ENCODE measurements at regions not wholly inside any gene's neighbourhood (a gene's known extent, or its start where the extent isn't known, plus 50 kb on each side); places are given as distances from the start of the nearest gene placed in this dataset.

DNA sequence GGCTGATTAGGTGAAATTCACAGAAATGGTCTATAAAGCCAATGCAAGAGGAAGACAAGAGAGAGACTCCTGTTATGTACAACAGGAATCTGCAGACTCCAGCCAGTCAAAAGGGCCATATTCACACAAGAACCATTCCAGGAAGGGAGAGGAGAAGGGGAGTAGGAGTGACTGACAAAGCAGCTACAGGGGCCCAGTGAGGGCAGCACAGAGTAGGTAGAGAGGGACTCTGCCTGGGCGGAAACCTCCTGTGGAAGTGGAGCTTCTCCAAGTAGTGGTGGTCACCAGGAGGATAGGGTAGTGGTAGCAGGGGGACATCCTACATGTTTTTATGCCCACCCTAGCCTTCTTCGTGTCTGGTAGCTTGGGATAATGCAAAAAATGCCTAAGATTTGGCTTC lies 667.3 kb downstream of the ACTL7B start:
- H3K9me3 Mint-ChIP-seq = peaks cover 0 to 2% (median 0%) of the 10 kb centered on the region in 3 donors
- H3K36me3 Mint-ChIP-seq = peaks cover 2% of the 10 kb centered on the region
- H3K4me3 Mint-ChIP-seq = no peak overlapping the region
- no peak overlapping the region for H3K27ac Mint-ChIP-seq
- no peaks in the 10 kb centered on the region for H3K27me3 Mint-ChIP-seq
- H3K4me1 Mint-ChIP-seq = no peaks in the 10 kb centered on the region

DNA sequence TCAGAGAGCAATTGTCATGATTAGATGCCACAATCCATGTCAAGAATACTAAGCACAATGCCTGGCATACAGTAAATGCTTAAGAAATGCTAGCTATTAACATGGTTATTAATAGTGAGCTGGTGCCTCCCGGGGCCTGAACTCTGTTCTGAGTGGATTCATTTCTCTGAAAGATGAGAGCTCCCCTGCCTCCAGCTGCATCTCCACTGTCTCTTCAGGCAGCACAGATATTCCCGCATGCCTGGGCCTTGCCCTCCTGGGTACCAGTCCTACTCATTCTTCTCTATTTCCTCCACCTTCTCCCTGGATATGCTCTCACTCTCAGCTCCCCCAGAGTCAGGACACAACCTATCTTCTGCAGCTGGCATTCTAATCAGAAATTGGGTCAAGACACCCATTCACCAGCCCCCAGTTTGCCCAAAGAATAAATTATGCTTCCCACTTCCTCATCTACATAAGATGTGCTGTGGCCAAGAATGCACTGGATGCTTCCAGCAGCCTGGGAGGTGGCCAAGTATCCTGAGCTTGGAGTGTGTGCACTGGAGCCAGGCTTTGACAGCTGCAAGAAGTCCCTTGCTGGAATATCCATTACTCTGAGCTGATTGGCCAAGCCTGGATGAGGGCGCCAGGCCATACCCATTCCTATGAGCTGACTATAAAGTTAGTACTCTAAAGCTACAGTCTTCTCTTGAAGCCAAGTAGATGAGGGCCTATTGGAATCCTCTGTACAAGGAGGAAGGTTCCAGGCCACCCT lies 669.0 kb downstream of the ACTL7B start:
- no peaks in the 10 kb centered on the region for H3K4me1 Mint-ChIP-seq
- no peak overlapping the region for H3K4me3 Mint-ChIP-seq
- no peak overlapping the region for H3K27ac Mint-ChIP-seq

DNA sequence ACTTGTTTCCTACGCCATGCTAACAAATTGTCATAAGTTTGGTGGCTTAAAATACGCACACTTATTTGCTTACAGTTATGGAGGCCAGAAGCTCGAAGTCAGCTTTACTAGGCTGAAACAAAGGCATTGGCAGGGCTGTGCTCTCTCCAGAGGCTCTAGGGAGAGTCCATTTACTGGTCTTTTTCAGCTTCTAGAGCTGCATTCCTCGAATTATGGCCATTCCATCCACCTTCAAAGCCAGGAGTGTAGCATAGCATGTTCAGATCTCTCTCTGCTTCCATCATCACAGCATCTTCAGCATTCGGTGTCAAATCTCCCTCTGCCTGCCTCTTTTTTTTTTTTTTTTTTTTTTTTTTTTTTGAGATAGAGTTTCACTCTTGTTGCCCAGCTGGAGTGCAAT lies 670.2 kb downstream of the ACTL7B start:
- Mint-ChIP-seq H3K4me3 (no peak overlapping the region), H3K36me3 (peaks cover 2% of the 10 kb centered on the region), H3K4me1 (no peaks in the 10 kb centered on the region), H3K9me3 (peaks cover 0 to 4% (median 0%) of the 10 kb centered on the region in 3 donors), H3K27me3 (no peaks in the 10 kb centered on the region), H3K27ac (no peak overlapping the region)

More for the DNA sequence above, 669.0 kb downstream of the ACTL7B start:
- Mint-ChIP-seq H3K9me3 (peaks cover 0 to 4% (median 0%) of the 10 kb centered on the region in 3 donors), H3K27me3 (no peaks in the 10 kb centered on the region), H3K36me3 (peaks cover 2% of the 10 kb centered on the region)

DNA sequence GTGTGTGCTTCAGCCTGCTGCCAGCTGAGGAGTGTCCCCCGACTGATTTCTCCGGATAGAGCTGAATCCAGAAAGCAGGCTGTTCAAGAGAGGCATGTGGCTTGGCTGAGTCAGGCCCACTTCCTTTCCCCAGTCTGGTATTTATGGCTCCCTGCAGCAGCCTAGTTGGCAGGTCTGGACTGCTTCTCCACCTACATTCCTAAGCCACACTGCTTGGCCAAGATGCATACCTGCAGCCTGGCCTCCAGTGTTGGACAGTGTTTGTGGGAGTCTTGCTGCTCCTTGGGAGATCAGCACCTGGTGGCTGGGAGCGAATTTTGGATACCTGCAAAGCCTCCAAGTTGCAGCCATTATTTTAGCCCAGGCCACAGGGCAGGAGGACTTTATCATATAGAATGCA lies 670.8 kb downstream of the ACTL7B start:
- Mint-ChIP-seq H3K4me3 (no peak overlapping the region), H3K36me3 (peaks cover 2% of the 10 kb centered on the region), H3K27ac (no peak overlapping the region), H3K27me3 (no peaks in the 10 kb centered on the region), H3K4me1 (no peaks in the 10 kb centered on the region), H3K9me3 (peaks cover 0 to 2% (median 0%) of the 10 kb centered on the region in 3 donors)

DNA sequence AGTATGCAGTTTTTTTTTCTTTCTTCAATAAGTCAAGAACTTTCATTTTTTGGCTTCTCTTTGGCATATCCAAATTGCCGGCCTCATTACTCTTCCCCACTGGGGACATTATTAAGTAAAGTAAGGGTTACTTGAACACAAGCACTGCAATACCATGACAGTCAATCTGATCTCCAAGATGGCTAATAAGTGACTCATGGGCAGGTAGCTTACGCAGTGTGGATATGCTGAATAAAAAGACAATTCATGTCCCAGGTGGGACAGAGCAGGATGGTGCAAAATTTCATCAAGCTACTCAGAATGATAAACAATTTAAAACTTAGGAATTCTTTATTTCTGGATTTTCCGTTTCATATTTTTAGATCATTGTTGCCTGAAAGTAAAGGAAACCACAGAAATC lies 671.8 kb downstream of the ACTL7B start:
- H3K9me3 Mint-ChIP-seq = peaks cover 0 to 2% (median 0%) of the 10 kb centered on the region in 3 donors
- no peak overlapping the region for H3K27ac Mint-ChIP-seq
- peaks cover 1% of the 10 kb centered on the region for H3K27me3 Mint-ChIP-seq
- H3K4me3 Mint-ChIP-seq = no peak overlapping the region
- peaks cover 2% of the 10 kb centered on the region for H3K36me3 Mint-ChIP-seq
- no peaks in the 10 kb centered on the region for H3K4me1 Mint-ChIP-seq

DNA sequence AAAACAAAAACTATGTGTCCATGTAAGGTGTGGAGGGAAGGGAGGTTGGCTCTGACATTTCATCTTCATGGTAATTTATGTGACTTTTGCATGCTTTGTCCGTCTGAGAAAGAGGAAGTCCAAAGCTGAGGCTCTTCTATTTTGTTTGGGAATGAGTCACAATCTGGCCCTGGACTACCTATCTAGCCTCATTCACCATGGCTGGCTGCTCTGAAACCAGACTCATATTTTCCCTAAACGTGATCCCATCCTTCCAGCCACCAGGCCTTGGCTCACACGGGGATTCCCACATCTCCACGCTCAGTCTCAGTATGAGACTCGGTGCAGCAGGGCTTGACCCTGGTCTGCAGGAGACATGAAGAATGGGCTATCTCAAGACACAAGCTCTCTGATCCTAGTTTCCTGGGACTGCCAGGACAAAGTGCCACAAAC lies 672.8 kb downstream of the ACTL7B start:
- Mint-ChIP-seq H3K9me3 (peaks cover 0 to 2% (median 0%) of the 10 kb centered on the region in 3 donors), H3K4me3 (no peak overlapping the region), H3K27me3 (peaks cover 4% of the 10 kb centered on the region), H3K27ac (no peak overlapping the region), H3K36me3 (peaks cover 2% of the 10 kb centered on the region), H3K4me1 (no peaks in the 10 kb centered on the region)

DNA sequence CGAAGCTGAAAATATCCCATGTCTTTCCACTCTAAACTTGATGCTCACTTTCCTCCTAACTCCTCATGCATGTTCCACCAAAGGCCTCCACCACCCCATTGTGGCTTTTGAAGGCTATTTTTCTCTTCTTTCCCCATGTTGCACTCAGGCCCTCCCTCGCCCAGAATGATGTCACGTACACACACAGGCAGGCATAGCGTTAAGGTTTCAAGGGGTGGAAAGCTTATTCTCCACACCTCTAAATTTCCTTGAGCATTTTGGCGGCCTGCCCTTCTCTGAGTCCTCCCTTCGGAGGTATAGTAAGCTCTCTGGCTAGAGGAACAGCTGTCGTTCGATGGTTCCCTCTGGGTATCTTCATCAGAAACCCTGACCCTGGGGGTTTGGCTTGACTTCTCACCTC lies 673.5 kb downstream of the ACTL7B start:
- no peak overlapping the region for H3K4me3 Mint-ChIP-seq
- peaks cover 2% of the 10 kb centered on the region for H3K36me3 Mint-ChIP-seq
- H3K27me3 Mint-ChIP-seq = peaks cover 4% of the 10 kb centered on the region
- H3K27ac Mint-ChIP-seq = no peak overlapping the region
- peaks cover 0 to 2% (median 0%) of the 10 kb centered on the region in 3 donors for H3K9me3 Mint-ChIP-seq
- no peaks in the 10 kb centered on the region for H3K4me1 Mint-ChIP-seq

DNA sequence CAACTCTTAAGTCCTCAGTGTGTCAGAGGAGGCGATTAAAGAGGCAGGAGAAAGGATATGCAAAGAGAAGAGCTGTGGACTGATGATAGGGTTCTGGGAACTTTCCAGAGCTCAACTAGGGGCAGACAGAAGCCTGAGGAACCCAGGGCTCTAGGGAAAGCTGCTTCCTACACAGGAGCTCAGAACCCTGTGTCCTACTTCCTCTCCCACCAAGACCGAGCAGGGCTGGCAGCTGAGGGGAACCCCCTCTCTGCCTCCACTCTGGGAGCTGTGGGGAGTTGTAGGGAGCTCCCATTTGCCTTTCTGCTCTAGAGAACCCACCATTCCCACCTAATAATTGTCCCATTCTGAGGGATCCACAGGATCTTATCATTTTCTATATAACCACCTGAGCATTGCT lies 674.3 kb downstream of the ACTL7B start:
- Mint-ChIP-seq H3K27ac (no peak overlapping the region), H3K9me3 (peaks cover 0 to 2% (median 2%) of the 10 kb centered on the region in 3 donors), H3K36me3 (peaks cover 2% of the 10 kb centered on the region), H3K27me3 (peaks cover 4% of the 10 kb centered on the region), H3K4me1 (no peaks in the 10 kb centered on the region), H3K4me3 (no peak overlapping the region)

DNA sequence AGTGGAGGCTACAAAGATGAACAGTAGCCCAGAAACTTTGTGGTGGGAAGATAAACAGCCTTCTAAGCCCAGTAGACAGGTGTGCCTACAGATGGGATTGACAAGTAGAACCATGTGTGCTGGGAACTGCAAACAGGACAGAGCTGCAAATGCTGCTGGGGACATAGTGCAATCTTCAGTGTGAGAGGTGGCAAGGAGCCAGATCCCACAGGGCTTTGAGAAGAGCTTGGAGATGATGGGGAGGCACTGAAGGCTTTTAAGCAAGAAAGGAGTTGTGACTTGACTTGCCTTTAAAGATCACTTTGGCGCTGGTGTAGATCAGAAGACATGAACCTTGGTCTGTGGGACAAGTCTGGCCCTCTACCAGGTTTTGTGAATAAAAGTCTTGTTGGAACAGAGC lies 675.2 kb downstream of the ACTL7B start:
- no peaks in the 10 kb centered on the region for H3K36me3 Mint-ChIP-seq
- H3K4me3 Mint-ChIP-seq = no peak overlapping the region
- no peaks in the 10 kb centered on the region for H3K4me1 Mint-ChIP-seq
- no peak overlapping the region for H3K27ac Mint-ChIP-seq
- peaks cover 4% of the 10 kb centered on the region for H3K27me3 Mint-ChIP-seq
- peaks cover 2 to 5% (median 2%) of the 10 kb centered on the region in 3 donors for H3K9me3 Mint-ChIP-seq

DNA sequence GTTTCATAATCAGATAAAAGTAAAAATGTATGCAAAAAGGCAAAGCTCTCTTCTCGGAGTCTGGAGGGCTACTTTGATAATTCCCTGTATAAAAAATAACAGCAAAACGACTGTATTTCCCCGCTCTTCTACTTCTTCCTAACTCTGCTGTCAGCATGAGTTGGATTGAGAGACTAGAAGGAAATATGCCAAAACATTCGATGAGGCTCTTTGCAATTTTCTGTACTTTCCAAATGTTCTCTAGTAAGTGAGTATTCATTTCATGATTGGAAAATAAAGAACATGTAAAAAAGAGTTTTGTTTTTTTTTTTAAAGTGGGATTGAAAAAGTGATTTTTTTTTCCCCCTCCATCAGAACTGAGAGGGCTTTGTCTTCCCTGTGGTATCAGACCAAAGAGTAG lies 677.5 kb downstream of the ACTL7B start:
- no peak overlapping the region for H3K27ac Mint-ChIP-seq

DNA sequence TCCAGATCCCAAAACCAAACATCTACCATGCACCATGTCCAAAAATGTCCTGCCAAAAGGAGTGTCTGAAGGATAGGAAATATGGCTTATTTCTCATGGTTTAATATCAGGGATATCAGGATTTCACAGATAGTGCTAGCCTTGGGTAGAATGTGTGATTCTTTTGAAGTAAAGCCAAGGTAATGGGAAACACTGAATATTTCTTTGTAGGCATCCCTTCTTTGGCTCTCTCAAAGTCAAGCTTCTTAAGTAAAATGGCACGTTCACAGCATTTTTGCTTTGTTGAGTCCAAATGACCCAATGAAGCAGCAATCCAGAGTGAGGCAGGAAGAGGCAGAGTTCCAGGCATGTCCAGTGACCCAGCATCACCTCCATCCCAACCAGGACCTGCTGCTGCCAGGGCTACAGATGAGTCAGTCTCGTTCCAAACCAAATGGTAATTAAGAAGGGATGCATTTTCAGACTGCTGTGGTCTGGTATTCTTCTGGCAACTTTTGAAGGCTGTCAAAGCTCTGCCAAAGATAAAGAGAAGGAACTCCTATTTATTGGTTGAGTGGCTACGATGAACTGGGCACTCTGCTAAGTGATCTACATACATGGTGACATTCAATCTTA lies 678.8 kb upstream of the KLF4 start:
- Mint-ChIP-seq H3K27ac (no peak overlapping the region), H3K9me3 (peaks cover 0 to 6% (median 2%) of the 10 kb centered on the region in 3 donors), H3K27me3 (peaks cover 5% of the 10 kb centered on the region), H3K4me3 (no peak overlapping the region), H3K4me1 (no peaks in the 10 kb centered on the region), H3K36me3 (no peaks in the 10 kb centered on the region)

More for the DNA sequence above, 677.5 kb downstream of the ACTL7B start:
- Mint-ChIP-seq H3K36me3 (no peaks in the 10 kb centered on the region), H3K9me3 (peaks cover 4 to 5% (median 4%) of the 10 kb centered on the region in 3 donors), H3K4me1 (no peaks in the 10 kb centered on the region), H3K4me3 (no peak overlapping the region), H3K27me3 (peaks cover 4% of the 10 kb centered on the region)

DNA sequence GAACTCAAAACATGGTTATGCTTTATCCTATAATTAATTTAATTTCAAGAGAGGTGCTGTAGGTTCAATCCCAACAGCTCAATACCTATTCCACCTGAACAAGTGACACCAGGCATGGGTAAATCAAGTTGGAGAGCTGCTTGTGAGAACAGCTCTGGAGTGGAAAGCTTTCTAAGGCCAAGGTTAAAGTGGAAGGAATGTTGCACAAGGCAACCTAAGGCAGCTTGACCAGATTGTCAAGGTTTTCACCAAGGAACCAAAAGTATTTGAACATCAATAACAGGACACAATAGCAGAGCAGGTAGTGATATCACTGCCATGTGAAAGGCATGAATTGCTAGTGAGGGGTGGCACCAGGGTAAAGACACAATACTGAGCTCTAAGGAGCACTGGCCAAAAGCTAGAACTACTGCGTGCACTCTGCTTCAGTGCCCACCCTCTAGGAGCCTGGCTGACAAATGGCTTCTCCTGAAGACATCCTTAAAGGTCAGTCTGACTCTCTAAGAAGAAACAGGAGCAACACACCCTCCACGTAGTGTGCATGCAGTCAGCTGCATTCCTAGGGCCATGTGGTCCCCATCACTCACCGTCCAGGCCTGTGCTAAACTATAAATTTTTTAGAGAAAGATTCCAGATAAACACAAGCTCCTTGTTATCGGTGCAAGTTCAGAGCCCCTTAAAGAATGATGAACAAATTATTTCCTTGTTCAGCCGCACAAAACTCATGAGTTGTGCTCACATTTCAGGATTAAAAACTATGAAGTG lies 677.7 kb upstream of the KLF4 start:
- Mint-ChIP-seq H3K27ac (no peak overlapping the region), H3K4me1 (no peaks in the 10 kb centered on the region), H3K27me3 (peaks cover 5% of the 10 kb centered on the region), H3K9me3 (peaks cover 0 to 2% (median 2%) of the 10 kb centered on the region in 3 donors), H3K4me3 (no peak overlapping the region), H3K36me3 (no peaks in the 10 kb centered on the region)

DNA sequence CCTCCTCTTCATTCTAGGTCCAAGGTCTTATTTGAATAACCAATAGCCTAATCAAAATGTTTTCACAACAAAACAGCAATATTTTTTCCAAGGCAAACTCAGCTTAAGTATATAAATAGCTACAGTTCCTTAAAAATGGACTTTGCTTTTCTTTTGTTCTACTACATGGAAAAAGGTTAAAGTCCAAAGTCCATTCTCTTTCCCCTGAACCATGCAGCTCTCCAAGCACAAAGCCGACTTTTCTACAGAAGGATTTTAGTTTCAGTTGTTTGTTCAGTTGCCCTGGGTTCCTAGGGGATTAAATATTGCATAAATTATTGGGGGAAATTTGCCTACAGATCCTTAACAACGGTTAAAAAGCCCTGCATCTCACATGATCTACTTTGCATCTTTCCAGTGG lies 677.0 kb upstream of the KLF4 start:
- H3K27me3 Mint-ChIP-seq = peaks cover 5% of the 10 kb centered on the region
- peaks cover 0 to 2% (median 2%) of the 10 kb centered on the region in 3 donors for H3K9me3 Mint-ChIP-seq
- H3K4me1 Mint-ChIP-seq = no peaks in the 10 kb centered on the region
- H3K36me3 Mint-ChIP-seq = no peaks in the 10 kb centered on the region
- no peak overlapping the region for H3K27ac Mint-ChIP-seq
- no peak overlapping the region for H3K4me3 Mint-ChIP-seq

DNA sequence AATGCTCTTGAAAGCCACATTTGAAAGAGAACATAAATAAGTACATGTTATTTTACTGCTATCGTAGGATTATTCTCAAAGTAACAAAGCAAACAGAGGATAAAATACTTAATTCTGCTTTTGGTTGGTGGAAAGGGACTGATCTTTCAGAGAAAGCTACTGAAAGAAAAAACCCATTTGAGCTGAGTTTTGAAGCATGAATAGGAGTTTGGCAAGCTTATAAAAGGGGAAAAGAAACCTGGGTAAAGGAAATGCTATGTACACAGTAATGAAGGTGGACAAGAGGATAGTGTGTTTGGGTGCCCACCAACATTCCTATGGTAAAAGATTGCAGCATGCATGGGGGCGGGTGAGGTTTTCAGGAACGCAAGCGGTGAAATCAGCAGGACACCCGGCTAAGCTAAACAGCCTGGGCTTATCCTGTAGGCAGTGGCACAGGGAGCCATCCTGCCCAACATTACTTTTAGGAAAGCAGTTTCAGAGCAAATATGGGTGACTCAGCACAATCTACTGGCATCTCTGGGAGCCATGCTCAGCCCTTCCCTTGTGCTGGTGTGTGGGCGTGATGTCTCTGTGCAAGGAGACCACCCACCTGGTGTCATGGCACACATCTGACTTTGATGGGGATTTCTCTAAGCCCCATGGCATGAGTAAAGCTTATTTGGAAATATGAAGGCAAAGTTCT lies 673.9 kb upstream of the KLF4 start:
- peaks cover 5% of the 10 kb centered on the region for H3K27me3 Mint-ChIP-seq
- H3K4me3 Mint-ChIP-seq = no peak overlapping the region
- H3K9me3 Mint-ChIP-seq = peaks cover 0 to 2% (median 2%) of the 10 kb centered on the region in 3 donors
- H3K36me3 Mint-ChIP-seq = no peaks in the 10 kb centered on the region
- no peaks in the 10 kb centered on the region for H3K4me1 Mint-ChIP-seq
- no peak overlapping the region for H3K27ac Mint-ChIP-seq

DNA sequence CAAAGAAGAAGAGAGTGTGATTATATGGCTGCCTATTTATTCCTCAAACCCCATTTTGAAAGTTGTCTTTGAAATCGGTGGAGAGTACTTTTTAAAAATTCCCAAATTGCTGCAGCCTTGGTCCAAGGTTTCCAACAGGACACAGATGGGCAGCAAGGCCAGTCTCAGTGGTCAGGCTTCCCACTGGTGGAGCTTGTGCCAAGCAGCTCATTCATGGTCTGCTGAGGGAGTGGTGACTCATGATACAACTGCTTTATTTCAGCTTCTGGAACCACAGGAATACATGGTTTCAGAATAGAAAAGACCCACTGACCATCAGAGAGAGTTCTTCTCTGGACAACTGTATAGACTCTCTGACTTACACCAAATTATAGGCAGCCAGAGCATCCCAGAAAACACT lies 673.1 kb upstream of the KLF4 start:
- Mint-ChIP-seq H3K4me3 (no peak overlapping the region), H3K4me1 (no peaks in the 10 kb centered on the region), H3K9me3 (peaks cover 0 to 2% (median 2%) of the 10 kb centered on the region in 3 donors), H3K36me3 (no peaks in the 10 kb centered on the region), H3K27me3 (peaks cover 5% of the 10 kb centered on the region), H3K27ac (no peak overlapping the region)

Data from IgD-negative memory B cell (primary cell).